Left ventricle myocardium inferior (tissue), 1 donor: ENCODE measurements at regions not wholly inside any gene's neighbourhood (a gene's known extent, or its start where the extent isn't known, plus 50 kb on each side); places are given as distances from the start of the nearest gene placed in this dataset.

ENCODE experiments used
- DNase-seq: peaks from one replicate; pipeline ENCODE4 v3.0.0-alpha.2; 2020
- H3K27ac ChIP-seq: fragments of 200-600 bp; replicated peaks from 2 replicates; pipeline ENCODE4 v1.8.0; 2021
- H3K27me3 ChIP-seq: fragments of 200-600 bp; 2 replicates; pipeline ENCODE4 v1.8.0; 2021; ENCODE audit warnings: low read depth
- H3K36me3 ChIP-seq: fragments of 200-600 bp; 2 replicates; pipeline ENCODE4 v1.8.0; 2021
- H3K4me1 ChIP-seq: fragments of 200-600 bp; 2 replicates; pipeline ENCODE4 v1.8.0; 2021
- H3K4me3 ChIP-seq: fragments of 200-600 bp; 2 replicates; pipeline ENCODE4 v1.8.0; 2021; ENCODE audit warnings: mild to moderate bottlenecking, moderate library complexity
- H3K9me3 ChIP-seq: fragments of 200-600 bp; replicated peaks from 2 replicates; pipeline ENCODE4 v1.8.0; 2021
- CTCF ChIP-seq: fragments of 200-600 bp; IDR thresholded peaks from 2 replicates; pipeline ENCODE4 v1.8.0; 2021; ENCODE audit warnings: antibody characterized with exemption, mild to moderate bottlenecking, borderline replicate concordance
- intact Hi-C: fragments of 100-400 bp; cut with micrococcal nuclease; formaldehyde crosslinking; loops from one replicate; pipeline ENCODE4 v1.11.0; 2022
- donor health status: DM: no; HTN: yes; CAD: no; lungs with severe emphysema.

DNA sequence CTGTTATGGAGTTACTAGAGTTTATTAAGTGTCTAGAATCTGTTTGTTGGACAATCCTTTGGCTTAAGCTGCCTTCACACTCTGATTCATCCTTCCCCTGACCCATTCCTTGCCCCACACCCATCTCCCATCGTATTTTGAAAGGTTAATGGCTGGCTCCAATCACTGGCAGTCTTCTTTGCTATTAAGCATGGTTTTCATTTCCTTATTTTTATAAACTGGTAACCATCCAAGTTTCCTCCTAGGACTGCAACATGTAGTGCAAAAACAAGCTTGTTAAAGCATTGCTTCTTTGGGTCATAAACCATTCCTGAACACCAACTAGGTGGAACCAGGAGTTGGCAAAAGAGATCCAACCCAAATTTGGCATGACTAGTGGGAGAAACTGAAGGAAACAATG lies 148.4 kb downstream of the DTWD1 start:
- Histone ChIP-seq H3K27me3 (no peaks in the 10 kb centered on the region), H3K4me3 (no peak overlapping the region), H3K27ac (no peak overlapping the region), H3K4me1 (no peaks in the 10 kb centered on the region), H3K36me3 (no peaks in the 10 kb centered on the region), H3K9me3 (peaks cover 52% of the 10 kb centered on the region)
- intact Hi-C loops, result no loop called here
- no peak for DNase-seq
- TF ChIP-seq CTCF, result no peak

- H3K4me3 ChIP-seq, result no peak overlapping the region
- H3K4me1 ChIP-seq, result no peaks in the 10 kb centered on the region
- no peak overlapping the region for H3K27ac ChIP-seq
- peaks cover 28% of the 10 kb centered on the region for H3K9me3 ChIP-seq
- intact Hi-C loops, result no loop called here
- no peaks in the 10 kb centered on the region for H3K36me3 ChIP-seq
- TF ChIP-seq CTCF, result no peak
- no peak for DNase-seq
- H3K27me3 ChIP-seq, result no peaks in the 10 kb centered on the region
These were observed 168.6 kb downstream of the DTWD1 start for GRCh38 chr15:49789436-49789835.

DNA sequence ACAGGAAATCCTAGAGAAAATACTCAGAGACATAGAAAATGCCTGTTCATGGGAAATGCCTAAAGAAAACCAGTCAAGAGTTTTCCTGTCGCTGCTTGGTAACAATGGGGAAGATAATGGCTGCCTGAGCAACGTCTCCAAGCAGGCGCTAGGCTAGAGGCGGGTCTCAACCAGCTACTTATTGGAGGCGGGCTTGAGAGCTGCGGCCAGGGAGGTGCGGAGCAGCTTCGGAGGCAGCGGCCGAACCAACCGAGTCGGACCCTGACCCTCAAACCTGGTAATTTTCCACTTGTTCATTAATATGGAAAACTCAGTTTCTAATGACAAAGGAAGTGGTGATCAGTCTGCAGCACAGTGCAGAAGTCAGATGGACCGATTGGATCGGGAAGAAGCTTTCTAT lies 173.1 kb downstream of the DTWD1 start:
- DNase-seq, result no peak
- H3K9me3 ChIP-seq, result peaks cover 29% of the 10 kb centered on the region
- H3K36me3 ChIP-seq, result no peaks in the 10 kb centered on the region
- TF ChIP-seq CTCF, result no peak
- H3K27me3 ChIP-seq, result no peaks in the 10 kb centered on the region
- H3K27ac ChIP-seq, result no peak overlapping the region
- no peak overlapping the region for H3K4me3 ChIP-seq
- intact Hi-C loops, result no loop called here
- H3K4me1 ChIP-seq, result no peaks in the 10 kb centered on the region

GRCh38 chr15:49801796-49802195 lies 180.9 kb downstream of the DTWD1 start:
- intact Hi-C loops, result no loop called here
- no peak overlapping the region for H3K27ac ChIP-seq
- TF ChIP-seq CTCF, result no peak
- DNase-seq, result no peak
- no peaks in the 10 kb centered on the region for H3K4me1 ChIP-seq
- H3K36me3 ChIP-seq, result no peaks in the 10 kb centered on the region
- no peak overlapping the region for H3K4me3 ChIP-seq
- no peaks in the 10 kb centered on the region for H3K27me3 ChIP-seq
- H3K9me3 ChIP-seq, result peaks cover 41% of the 10 kb centered on the region
